ENCODE measurements at regions not wholly inside any gene's neighbourhood (a gene's known extent, or its start where the extent isn't known, plus 50 kb on each side); places are given as distances from the start of the nearest gene placed in this dataset.

DNA sequence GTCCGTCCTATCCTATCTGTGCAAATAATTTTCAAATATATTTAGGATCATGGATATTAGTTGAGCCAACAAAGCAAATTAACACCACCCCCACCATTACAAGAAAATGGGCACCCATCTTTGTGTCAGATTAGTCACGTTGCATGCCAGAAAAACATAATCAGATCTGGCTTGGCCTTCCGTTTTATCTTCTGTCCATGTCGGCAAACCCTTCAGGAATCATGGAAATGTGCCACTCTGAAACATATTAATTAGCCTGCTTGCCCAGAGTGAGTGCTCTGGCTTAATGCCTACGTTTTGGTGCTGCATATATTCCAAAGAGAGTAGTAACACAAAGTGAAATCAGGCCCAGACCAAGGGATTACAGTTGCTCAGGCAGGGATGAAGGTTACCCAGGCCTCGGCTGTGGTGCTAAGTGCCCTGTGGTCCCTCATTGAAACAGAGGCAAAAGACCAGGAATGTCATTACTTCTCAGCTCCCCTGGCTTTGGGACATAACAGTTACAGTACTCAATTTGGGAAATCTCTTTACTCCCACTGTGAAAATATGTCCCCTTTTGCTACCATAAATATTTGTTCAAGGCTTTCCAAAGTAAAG is 154.0 kb upstream of the LSM8 start:
- no peak for TF ChIP-seq CHD2 (IDR thresholded peaks at IDR 0.05; ENCODE audit: low read length, partially characterized antibody)
- TF ChIP-seq POLR2A (IDR thresholded peaks at IDR 0.05; ENCODE audit: low read length): no peak
- TF ChIP-seq, protein P1, sequence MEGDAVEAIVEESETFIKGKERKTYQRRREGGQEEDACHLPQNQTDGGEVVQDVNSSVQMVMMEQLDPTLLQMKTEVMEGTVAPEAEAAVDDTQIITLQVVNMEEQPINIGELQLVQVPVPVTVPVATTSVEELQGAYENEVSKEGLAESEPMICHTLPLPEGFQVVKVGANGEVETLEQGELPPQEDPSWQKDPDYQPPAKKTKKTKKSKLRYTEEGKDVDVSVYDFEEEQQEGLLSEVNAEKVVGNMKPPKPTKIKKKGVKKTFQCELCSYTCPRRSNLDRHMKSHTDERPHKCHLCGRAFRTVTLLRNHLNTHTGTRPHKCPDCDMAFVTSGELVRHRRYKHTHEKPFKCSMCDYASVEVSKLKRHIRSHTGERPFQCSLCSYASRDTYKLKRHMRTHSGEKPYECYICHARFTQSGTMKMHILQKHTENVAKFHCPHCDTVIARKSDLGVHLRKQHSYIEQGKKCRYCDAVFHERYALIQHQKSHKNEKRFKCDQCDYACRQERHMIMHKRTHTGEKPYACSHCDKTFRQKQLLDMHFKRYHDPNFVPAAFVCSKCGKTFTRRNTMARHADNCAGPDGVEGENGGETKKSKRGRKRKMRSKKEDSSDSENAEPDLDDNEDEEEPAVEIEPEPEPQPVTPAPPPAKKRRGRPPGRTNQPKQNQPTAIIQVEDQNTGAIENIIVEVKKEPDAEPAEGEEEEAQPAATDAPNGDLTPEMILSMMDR (IDR thresholded peaks at IDR 0.05): no peak
- no peak for TF ChIP-seq RFX5 (IDR thresholded peaks at IDR 0.05)
- TF ChIP-seq NR3C1 (IDR thresholded peaks at IDR 0.05): no peak
- TF ChIP-seq, protein P2, sequence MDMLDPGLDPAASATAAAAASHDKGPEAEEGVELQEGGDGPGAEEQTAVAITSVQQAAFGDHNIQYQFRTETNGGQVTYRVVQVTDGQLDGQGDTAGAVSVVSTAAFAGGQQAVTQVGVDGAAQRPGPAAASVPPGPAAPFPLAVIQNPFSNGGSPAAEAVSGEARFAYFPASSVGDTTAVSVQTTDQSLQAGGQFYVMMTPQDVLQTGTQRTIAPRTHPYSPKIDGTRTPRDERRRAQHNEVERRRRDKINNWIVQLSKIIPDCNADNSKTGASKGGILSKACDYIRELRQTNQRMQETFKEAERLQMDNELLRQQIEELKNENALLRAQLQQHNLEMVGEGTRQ (IDR thresholded peaks at IDR 0.05): no peak
- no peak for TF ChIP-seq POLR2AphosphoS2 (conservative IDR thresholded peaks at IDR 0.05; ENCODE audit: low read length)
- no peak for TF ChIP-seq REST (IDR thresholded peaks at IDR 0.05)
- TF ChIP-seq KDM5A (IDR thresholded peaks at IDR 0.05): no peak
- no peak for TF ChIP-seq RNF2 (IDR thresholded peaks at IDR 0.05; ENCODE audit: borderline replicate concordance, low read depth)

Data from A549 (cell line).